ENCODE measurements at regions not wholly inside any gene's neighbourhood (a gene's known extent, or its start where the extent isn't known, plus 50 kb on each side); places are given as distances from the start of the nearest gene placed in this dataset.
"Not testable (repeated sequence)": the region's sequence is repeated elsewhere in the genome, so short reads cannot be mapped to it uniquely, and the experiment has no call there.

DNA sequence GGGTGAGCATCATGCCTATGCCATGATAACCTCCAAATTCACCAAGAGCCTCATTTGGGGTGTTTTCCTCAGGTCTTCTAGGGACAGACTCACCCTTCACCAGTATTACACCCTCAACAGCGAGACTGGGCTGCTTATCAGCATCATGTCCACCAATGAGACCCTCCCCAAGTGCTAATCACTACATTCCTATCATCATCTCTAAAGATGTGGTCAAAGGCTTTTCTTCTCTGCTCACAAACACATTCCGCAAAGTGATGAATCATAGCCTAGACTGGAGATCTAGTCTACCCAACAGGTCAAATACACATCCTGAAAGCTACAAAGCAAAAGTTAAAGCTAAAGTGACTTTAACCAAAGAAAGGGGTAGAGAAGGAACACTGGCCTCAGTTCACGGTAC, 75.3 kb upstream of the C7orf33 start:
- DNase-seq, result no peak

DNA sequence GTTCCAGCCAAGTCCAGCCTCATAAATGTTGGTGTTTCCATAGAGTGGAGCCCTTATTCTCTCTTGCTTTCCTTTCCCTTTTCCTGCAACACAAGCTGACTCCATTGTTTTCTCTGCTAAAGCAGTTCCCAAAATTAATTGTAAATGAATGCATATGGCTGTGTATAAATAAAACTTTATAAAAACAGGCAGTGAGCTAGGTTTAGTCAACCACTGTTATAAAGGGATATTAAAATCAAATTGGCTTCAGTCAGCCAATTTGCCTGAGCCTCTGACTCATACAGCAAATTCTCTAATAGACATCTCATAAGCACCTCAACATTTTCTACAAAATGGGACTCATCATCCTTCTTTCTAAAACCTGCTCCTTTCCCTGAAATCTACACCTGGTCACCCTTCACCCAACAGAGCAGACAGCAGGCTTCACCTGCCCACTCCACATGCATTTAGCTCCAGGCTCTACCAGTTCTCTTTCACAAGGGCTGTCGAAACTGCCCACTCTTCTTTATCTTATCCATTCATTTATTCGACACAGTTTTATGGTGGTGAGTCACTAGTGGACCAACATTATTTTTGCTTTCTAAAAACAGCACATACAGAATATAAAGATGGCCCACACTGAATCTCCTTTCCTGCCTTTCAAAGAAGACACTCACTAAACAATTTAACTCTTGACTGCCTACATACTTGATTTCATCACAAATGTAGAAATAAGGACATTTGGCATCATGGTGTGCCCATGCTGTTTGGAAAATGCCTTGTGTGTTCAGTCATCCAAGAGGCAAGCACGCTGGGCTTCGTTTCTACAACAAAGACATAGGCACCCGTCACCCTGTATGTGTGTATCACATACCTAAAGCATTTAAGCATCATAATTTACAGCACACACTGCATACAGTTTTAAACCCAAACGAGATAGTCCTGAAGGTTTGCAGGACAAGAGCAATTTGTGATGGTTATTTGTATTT, 74.6 kb upstream of the C7orf33 start:
- DNase-seq, result no peak

DNA sequence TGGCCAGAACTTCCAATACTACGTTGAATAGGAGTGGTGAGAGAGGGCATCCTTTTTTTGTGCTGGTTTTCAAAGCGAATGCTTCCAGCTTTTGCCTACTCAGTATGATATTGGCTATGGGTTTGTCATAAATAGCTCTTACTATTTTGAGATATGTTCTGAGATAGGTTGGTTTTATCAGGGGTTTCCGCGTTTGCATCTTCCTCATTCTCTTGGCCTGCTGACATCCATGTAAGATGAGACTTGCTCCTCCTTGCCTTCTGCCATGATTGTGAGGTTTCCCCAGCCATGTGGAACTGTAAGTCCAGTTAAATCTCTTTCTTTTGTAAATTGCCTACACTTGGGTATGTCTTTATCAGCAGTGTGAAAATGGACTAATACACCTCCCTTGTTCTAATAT, 71.2 kb upstream of the C7orf33 start:
- not testable (repeated sequence) for DNase-seq

DNA sequence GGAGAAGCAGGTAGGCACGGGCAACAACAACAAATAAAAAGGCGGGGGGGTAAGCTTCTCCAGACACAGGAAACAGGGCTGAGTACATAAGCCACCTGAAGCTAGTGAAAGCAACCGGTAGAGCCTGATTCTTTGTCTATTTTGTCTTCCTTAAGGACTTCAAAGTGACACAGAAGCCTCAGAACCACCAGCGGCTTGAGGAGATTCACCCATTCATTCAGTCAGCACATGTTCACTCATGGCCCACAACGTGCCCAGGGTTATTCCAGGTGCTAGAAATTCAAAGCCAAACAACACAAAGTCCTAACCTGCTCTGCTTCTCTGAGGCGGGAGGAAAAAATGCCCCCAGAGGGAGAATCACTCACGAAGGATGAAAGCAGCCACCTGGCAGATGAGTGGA, 69.3 kb upstream of the C7orf33 start:
- DNase-seq, result no peak

DNA sequence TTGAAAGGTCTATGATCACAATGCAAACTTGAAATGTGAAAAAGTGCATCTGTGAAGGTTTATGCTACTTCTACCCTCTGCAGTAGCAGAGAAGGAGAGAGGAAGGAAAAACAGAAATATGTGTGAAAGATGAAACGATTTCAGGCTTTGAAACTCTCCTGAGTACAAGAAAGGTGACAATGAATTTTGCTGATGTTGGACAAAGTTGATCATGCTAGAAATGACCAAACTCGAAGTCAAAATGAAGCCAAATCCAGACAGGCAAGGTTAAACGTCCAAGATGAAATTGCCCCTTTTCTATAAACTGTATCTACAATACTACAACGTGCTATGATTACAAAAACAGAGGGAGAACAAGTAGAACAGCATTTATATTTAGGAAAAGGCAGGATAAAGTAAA, 67.0 kb upstream of the C7orf33 start:
- no peak for DNase-seq

DNA sequence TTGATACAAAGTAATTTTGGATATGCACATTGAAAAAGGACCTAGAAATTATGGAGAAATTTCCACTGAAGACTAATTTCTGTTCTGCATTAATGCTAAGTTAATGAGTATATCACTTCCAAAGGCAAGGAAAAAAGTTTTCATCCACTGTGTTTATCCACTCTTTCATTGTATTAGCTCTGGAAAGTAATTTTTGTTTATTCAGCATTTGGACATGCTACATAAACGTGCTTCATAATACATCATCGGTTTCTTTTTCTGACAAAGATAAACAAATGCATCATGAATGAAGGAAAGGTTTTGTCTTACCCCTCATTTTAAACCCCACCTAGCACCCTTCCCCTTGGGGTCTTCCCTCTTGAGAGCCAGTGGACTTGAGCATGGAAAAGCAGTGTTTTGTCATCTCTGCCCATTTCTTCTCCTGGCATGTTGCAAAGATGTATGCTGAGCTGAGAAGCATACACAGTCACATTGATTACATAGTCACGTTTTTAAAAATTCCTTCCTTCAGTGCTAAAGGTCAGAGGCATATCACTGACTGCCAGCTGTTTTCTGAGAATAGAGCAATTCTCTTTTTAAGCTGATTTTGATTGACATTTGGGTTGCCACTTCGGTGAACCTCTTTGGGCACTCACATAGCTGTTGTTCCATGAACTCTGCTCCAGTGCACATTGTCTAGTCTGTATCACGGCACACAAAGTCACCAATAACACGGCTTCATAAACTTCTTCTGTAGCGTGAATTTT, 65.9 kb upstream of the C7orf33 start:
- no peak for DNase-seq

DNA sequence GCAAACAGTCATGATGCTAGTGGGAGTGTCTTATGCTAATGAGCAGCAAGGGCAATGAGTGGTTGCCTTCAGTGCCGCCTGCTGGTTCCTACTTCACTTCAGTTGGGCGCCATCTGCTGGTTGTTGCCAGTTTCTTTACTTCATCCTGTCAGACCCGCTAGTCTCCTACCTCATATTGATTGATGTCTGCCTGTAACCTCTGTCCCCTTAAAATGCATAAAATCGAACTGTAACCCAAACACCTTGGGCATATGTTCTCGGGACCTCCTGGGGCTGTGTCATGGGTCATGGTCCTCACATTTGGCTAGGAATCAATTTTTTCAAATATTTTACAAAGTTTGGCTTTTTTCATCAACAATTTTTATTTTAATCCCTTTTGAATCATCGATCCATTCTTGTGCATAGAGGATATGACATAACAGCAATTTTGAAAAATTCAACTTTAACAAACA, 62.8 kb upstream of the C7orf33 start:
- peak; percentile 75 for DNase-seq

DNA sequence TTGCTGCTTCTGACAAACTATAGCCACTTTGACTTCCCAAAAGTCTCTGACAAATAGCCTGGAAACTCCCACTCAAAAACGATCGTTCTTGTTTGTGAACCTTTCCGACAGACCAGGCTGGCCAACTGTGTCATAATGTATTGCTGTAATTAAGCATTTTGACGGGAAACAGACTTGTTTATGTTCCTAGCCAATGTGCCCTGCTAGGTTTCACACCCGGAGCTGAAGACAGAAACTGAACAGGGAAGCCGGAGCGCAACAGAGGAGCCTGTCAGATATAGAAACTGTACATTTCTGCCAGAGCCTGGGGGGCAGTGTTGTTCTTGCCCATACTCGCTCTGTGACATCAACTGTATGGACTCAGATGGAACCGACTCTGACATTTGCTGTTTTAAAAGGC, 55.3 kb upstream of the C7orf33 start:
- no peak for DNase-seq

DNA sequence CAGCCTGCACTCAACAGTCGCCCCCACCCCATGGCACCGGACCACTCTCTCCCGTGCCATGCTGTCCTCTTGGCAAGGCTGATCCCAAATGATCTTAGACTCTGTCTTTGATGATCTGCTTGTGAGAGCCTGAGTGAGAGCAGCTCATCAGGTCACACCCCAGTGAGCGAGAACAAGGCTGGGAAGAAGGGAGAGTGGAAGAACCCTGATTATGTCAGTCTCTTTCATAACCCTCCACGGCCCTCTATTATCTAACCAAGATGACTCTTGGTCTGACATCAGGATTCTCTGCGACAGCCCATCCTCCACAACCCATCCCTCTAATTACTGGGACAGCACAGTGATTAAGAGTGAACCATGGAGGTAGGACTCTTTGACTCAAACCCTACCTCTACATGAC, 53.1 kb upstream of the C7orf33 start:
- no peak for DNase-seq

DNA sequence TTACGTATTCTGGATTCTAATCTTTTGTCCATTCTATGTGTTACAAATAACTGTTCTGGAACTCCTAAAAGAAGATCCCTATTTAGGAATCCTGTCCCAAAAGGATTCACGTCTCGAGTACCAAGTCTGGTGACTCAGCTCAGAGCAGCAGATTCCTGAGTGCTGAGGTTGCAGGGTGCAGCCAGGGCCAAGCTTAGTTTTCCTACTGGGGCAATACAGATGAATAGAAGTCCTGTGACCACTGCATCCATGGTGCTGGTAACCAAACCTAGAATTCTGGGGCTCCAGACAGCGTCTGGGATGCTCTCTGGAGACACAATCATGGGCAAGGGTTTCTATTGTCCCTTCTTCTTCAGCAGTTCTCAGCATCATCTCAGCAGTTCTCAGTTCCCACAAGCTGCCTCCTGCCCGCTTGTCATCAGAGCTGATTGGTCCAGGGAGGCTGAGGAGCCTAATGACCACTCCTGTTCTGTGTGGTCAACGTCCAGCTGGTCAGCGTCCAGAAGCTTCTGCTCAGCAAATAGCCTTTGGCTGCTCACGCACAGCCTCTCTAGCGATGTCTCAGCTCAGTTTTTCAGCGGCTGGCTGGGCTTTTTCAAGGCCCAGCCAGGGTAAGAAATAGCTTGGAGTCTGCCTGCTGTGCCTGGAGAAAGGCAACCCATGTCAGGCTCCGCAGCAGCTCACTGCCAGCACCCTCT, 50.4 kb upstream of the C7orf33 start:
- DNase-seq, result no peak
